Right ventricle myocardium inferior (tissue), 1 donor: ENCODE measurements at regions not wholly inside any gene's neighbourhood (a gene's known extent, or its start where the extent isn't known, plus 50 kb on each side); places are given as distances from the start of the nearest gene placed in this dataset.

ENCODE experiments used
- ATAC-seq: fragments of 200-7000 bp; cut with Tn5 transposase; one replicate; pipeline ENCODE4 v1.9.1; 2020; ENCODE audit warnings: mild to moderate bottlenecking, moderate library complexity
- DNase-seq: peaks from one replicate; pipeline ENCODE4 v3.0.0; 2021; ENCODE audit errors: missing footprints
- intact Hi-C: fragments of 100-400 bp; cut with DNase I; formaldehyde crosslinking; loops from one replicate; pipeline ENCODE4 v1.11.0; 2022
- donor health status: DM: no; HTN: yes; CAD: no; lungs with severe emphysema.

DNA sequence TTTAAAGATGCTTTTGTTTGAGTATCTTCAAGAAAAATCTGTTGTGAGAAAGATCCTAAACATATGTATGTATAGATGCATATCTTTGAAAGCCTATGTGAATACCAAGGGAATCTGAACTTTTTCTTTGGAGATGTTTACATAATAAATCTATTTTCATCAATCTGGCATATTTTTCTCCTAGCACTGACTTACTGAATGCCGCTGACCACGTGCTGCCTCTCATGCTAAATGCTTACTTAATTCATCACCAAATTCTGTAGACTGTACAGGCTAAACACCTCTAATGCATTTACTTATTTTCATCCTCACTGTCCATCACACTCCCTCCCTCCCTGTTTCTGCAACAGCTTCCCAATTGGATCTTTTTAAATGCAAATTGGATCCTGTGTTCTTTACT, 566.2 kb upstream of the WWC1 start:
- intact Hi-C loops: loop anchor here (2.0 kb wide), 1 partner anchor 212 kb away; no protein-coding TSS in a partner anchor

DNA sequence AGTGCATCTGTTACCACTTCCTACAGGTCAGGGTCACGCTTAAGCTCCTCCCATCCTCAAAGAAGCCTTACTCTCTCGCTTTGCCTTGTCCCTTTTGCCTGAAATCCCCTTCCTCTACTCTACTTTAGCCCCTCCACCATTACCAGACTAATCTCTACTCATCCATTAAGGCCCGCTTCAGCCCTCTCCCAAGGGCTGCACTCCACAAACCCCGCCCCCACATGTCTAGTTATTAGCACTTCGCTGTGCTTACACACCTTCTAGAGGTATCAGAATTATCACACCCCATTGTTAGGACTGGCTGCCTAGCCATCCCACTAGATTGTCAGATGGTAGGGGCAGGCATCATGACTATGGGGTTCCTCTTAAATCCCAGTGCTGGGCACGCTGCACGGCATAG, 565.7 kb upstream of the WWC1 start:
- DNase-seq (no peak), ATAC-seq (no peak)
- intact Hi-C loops: loop anchor here (2.0 kb wide), 1 partner anchor 211 kb away; no protein-coding TSS in a partner anchor

More for the DNA sequence above, 566.2 kb upstream of the WWC1 start:
- ATAC-seq (no peak), DNase-seq (no peak)

DNA sequence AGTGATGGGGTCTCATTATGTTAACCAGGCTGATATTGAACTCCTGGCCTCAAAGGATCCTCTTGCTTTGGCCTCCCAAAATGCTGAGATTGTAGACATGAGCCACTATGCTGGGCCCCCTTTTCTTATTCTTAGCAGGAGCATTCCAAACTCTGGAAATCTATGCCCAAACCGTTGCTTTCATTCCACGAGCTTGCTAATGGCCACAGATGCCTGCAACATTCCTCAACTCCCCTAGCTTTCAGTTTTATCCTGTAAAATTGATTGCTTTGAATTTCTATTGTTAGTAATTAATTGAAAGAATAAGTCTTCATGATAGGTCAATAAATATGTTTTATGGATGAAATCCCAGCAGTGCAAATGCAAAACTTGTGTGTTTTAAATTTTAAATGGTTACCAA, 564.8 kb upstream of the WWC1 start:
- ATAC-seq: no peak
- intact Hi-C loops: no loop called here
- DNase-seq: no peak

DNA sequence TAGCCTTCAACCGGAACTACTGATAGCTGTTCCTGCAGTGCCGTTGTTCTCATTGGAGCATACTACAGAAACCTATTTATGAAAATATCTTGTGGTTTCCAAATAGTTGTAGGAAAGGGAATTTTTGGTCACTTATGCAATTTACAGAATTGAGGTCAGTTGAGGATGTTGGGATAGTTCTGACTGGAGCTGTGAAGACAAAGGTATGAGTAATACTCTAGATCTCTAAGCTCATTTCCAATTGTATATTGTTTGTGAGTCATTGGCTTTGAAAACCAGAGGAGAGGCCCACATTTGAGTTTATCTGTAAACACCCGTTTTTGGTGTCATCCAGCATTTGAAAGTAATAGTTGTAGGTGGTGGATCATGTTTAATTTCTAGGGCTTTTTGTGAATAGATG, 561.3 kb upstream of the WWC1 start:
- ATAC-seq (no peak), DNase-seq (no peak)
- intact Hi-C loops: no loop called here

GRCh38 chr5:167730656-167731055, 560.8 kb upstream of the WWC1 start:
- no peak for ATAC-seq
- no peak for DNase-seq
- intact Hi-C loops: no loop called here

GRCh38 chr5:167731951-167732350, 559.5 kb upstream of the WWC1 start:
- ATAC-seq: no peak

GRCh38 chr5:167732499-167732898, 558.9 kb upstream of the WWC1 start:
- no peak for DNase-seq
- no peak for ATAC-seq
- intact Hi-C loops: no loop called here

More at GRCh38 chr5:167731951-167732350, 559.5 kb upstream of the WWC1 start:
- no peak for DNase-seq
- intact Hi-C loops: no loop called here

DNA sequence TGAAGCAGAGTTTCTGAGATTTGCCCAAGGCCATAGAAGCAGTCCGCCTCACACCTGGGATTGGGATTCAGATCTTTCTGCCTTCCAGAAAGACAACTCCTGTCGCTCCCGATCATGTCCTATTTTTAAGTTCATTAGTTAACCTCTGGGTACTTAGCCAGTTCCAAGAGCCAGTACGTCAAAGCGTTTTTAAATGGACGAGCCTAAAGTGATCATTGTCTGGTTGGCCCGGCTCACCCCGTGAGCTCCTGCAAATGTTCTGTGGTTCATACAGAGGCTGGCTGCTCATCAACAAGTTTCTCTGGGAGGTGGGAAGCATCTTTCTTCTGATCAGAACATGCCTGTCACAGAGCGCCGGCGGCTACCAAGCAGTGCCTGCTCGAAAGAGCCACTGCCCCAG, 554.5 kb upstream of the WWC1 start:
- intact Hi-C loops: no loop called here
- no peak for DNase-seq
- no peak for ATAC-seq

- DNase-seq (no peak), ATAC-seq (no peak)
- intact Hi-C loops: no loop called here
These were observed 547.6 kb upstream of the WWC1 start for GRCh38 chr5:167743695-167744464.

GRCh38 chr5:167745868-167746267, 545.6 kb upstream of the WWC1 start:
- intact Hi-C loops: no loop called here
- no peak for ATAC-seq
- DNase-seq: no peak

DNA sequence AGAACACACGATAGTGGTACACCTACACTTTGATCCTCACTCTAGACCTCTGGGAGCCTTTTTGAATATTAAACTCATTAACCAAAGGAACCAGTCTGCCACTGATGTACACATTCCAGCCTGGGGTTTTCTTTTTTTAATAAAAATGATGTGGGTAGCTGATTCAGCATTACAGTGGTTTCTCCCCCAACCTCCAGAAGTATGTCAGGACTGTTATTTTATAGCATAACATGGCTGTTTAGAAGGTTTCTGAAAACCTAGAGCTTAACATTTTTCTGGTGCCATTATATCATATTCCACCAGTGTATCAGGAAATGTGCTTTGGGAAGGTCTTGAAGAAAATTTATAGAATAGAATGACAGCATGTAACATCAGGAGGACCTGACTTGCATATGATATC, 540.9 kb upstream of the WWC1 start:
- ATAC-seq: no peak
- no peak for DNase-seq
- intact Hi-C loops: no loop called here

GRCh38 chr5:167752936-167753335, 538.5 kb upstream of the WWC1 start:
- no peak for ATAC-seq
- intact Hi-C loops: no loop called here
- DNase-seq: no peak

- DNase-seq (no peak), ATAC-seq (no peak)
- intact Hi-C loops: no loop called here
These were observed 537.5 kb upstream of the WWC1 start for GRCh38 chr5:167753725-167754490.

GRCh38 chr5:167754501-167755021, 536.9 kb upstream of the WWC1 start:
- intact Hi-C loops: no loop called here
- ATAC-seq (no peak), DNase-seq (no peak)

DNA sequence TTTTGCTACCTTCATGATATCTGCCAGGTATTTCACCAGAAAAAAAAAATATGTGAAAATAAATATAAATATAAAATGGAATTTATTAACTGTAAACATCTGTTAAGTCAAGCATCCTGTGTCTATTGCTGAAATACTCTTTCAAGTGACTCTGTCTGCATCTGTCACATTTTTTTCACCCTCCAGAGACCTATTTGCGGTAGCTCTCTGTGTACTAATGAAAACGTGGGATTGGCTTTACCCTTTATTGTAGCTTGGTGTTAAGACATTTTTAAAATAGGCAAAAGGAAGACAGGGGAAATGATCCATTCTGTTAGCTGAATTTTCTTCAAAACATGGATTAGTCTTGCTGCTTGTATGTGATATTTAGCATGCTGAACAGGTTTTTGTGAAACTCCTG, 536.0 kb upstream of the WWC1 start:
- intact Hi-C loops: no loop called here
- ATAC-seq: no peak
- no peak for DNase-seq

- intact Hi-C loops: no loop called here
- ATAC-seq: no peak
- DNase-seq: no peak
These were observed 532.2 kb upstream of the WWC1 start for GRCh38 chr5:167759057-167759821.

DNA sequence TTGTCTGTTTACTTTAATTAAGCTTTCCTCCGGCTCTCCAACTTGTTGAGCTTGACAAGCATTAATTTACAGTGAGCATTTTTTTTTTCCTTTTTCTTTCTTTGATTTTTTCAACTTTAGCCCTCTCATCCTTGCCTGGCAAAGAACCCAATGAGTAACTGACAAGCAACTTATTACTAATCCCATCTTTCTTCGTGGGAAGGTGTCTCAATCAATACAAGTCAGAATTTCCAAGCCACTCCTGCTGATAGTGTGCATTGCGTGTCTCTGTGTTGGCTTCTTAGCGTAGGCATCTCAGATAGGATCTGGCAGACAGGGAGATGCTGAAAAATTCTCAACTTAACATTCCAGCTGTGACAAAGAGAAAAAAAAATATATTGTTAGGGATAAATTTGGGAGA, 527.7 kb upstream of the WWC1 start:
- ATAC-seq: no peak
- intact Hi-C loops: no loop called here
- no peak for DNase-seq

- no peak for ATAC-seq
- no peak for DNase-seq
- intact Hi-C loops: no loop called here
These were observed 526.7 kb upstream of the WWC1 start for GRCh38 chr5:167764641-167765289.

GRCh38 chr5:167765352-167765751, 526.1 kb upstream of the WWC1 start:
- no peak for ATAC-seq
- intact Hi-C loops: no loop called here

More at GRCh38 chr5:167765352-167765751, 526.1 kb upstream of the WWC1 start:
- DNase-seq: no peak
